GM04503 (cell line): ENCODE measurements at regions not wholly inside any gene's neighbourhood (a gene's known extent, or its start where the extent isn't known, plus 50 kb on each side); places are given as distances from the start of the nearest gene placed in this dataset.
"Not testable (repeated sequence)": the region's sequence is repeated elsewhere in the genome, so short reads cannot be mapped to it uniquely, and the experiment has no call there.

Experiments used
- DNase-seq: peaks from one replicate; pipeline ENCODE4 v3.0.0-alpha.2; 2012; ENCODE audit warnings: low read depth

DNA sequence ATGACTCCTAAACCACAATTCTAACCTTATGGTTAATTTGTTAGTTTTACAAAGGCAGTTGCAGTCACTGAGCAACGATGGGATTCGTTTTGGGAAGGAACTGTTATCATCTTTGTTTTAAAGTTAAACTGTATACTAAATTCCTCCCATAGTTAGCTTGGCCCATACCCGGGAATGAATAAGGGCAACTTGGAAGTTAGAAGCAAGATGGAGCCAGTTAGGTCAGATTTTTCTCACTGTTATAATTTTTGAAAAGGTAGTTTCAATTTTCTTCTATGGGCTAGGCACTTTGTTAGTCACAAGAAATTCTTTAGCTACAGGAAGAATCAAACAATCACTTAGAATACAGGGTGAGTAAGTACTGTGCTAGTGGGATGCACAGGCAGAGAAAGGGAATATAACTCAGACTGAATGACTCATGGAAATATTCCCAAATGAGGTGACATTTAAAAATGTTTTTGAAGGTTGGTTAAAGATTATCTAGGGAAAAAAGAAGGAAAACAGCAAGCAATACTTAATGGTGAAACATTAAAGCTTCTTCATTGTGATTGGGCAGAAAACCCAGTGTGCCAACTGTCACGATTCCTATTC lies 153.6 kb downstream of the MAGEB17 start:
- no peak for DNase-seq

DNA sequence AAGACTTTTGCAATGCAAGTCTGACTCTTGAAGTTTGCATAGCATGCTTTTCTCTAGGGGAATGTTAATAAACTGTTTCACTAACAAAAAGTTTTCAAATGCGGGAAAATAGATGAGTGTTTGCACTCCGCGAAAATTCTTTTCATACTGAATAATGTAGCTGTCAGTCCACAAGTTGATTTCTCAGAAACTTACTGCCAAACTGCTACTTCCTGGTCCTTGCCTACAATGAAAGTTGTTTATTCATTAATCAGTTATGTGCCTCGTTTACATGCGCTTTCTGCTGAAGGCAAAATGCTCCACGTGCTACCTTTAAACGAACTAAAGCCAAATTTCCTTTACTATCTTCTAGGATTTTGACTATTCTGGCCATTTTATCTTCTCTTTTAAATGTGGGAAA lies 166.2 kb downstream of the MAGEB17 start:
- no peak for DNase-seq

DNA sequence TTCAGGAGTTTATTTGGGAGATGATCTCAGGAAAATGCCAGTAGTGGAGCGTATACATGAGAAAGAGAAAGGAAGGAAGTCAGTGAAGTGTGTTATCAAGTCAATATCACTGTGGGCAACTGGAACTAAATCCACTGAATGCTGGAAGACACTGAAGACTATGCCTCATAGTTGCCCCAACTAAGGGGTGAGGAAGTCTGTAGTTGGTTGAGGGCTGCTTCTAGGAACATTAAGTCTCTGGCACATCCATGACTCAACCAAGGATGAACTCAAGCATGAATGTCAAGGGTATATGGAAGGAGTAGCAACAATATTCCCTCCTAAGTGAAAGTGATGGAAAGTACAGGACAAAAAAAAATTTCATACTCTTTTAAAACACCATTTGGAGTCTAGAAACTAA lies 167.9 kb downstream of the MAGEB17 start:
- DNase-seq: no peak

DNA sequence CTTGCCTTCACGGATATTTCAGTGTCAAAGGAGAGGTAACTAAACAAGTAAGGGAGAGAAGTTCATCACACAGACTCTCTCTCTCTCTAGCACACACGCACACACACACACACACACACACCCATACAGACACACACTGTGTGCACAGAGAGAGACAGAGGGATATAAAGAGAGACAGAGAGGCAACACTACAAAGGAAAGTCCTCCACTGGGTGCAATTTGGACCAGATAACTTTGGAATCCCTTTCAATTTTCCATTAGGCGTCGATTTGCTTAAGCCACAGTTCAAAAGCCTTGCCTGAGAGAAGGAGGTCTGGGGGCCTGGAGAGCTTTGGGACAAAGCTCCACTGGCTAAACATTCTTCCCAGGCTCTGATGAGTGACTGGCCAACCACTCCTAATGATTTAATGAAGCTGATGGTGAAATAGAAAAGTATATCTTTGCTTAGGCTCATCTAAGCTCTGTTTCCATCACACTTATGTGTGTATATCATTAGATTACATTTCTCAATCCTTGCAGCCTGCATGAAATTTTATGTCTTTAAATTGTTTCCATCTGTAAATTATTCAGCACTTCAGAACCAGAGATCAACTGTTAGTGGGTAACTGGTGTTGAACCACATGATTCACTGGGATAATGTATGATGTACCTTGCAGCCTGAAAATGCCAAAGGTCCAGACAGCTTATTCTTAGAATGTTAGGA lies 180.8 kb downstream of the MAGEB17 start:
- peak; percentile 5 for DNase-seq

DNA sequence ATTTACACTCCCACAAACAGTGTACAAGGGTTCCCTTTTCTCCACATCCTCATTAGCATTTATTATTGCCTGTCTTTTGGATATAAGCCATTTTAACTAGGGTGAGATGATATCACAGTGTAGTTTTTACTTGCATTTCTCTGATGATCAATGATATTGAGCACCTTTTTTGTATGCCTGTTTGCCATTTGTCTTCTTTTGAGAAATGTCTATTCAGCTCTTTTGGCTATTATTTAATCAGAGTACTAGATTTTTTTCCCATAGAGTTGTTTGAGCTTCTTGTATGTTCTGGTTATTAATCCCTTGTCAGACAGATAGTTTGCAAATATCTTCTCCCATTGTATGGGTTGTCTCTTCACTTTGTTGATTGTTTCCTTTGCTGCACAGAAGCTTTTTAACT lies 190.6 kb downstream of the MAGEB17 start:
- no peak for DNase-seq

DNA sequence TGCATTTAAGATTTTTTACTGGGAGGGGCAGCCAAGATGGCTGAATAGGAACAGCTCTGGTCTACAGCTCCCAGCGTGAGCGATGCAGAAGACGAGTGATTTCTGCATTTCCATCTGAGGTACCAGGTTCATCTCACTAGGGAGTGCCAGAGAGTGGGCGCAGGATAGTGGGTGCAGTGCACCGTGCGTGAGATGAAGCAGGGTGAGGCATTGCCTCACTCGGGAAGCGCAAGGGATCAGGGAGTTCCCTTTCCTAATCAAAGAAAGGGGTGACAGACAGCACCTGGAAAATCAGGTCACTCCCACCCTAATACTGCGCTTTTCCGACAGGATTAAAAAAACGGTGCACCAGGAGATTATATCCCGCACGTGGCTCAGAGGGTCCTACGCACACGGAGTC lies 192.8 kb downstream of the MAGEB17 start:
- not testable (repeated sequence) for DNase-seq

DNA sequence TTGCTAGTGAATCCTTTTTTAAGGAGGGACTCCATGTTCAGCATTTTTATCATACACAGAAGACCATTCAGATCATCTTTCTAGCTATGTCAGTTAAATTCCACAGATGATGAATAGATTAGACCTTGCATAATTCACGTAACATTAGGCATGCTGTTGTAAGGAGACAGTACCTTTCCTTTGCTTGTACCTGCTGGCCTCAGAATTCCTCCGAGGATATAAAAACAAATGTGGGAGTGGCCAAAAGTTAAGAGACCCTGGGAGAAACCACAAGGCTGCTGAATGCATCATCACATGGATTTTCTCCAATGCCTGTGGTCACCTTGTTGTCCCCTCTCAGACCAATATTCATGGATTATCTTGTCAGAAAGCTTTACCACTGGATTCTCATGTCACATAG lies 201.4 kb downstream of the MAGEB17 start:
- no peak for DNase-seq

DNA sequence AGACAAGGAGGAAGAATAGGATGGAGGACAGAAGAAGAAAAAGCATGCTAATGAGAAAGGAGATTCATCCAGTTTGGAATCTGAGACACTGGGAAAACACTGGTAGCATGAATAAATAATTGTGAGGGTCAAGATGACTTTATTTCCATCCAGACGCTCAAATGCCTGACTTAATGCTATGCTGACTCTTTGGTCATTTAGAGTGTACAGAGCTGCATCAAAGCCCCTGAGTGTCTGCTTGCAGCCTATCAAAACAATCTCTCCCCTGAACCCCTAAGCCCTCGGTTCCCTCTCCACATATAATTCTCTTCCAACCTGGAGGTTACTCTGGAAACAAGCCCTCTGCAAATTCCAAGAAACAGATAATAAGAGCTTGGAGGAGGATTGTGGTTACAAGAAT lies 208.8 kb downstream of the MAGEB17 start:
- no peak for DNase-seq

DNA sequence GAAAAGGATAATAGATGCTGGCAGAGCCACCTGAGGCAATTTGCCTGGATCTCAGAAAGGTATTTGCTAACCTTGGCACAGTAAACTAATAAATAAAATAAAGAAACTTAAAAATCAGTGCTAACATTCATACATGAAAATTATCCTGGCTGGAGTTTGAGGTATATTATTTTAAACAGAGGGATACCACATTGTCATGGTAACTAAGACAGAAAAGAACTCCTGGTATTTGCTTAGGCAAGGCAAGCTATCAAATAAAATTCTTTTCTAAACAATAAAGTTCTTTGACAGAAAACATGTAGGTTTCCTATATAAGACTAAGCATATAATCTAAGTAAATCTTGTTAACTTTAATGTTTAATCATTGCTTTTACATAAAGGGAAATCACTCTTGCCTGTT lies 218.8 kb downstream of the MAGEB17 start:
- DNase-seq: peak; percentile 9

DNA sequence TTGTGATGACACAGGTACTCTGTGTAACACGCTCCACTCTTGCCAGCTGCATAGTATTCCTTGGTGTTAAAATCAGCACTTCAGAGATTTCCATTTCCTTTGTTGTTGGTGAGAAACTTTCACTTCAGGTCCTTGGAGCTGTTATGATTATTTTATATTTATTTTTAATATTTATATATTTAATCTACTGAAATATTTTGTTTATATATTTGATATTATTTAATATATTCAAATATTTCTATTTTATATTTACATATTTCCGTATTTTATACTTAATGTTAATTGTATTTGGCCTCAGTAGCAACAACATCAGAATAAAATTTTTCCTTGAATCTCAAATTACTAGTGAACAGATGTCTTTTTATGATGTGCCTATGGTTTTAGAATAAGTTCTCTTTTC lies 225.3 kb downstream of the MAGEB17 start:
- DNase-seq: no peak

DNA sequence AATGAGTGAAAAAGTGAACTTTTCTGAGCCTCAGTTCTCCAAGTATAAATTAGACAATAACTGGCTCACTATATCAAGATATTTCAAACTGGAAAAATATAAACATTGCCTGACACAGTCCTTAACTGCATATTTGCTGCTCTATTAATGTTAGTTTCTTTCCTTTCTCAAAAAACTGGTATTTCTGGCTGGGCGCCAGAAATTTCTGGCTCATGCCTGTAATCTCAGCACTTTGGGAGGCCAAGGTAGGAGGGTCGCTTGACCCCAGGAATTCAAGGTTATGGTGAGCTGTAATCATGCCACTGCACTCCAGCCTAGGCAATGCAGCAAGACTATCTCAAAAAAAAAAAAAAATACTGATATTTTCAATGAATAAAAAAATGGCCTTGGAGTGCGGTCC lies 227.0 kb downstream of the MAGEB17 start:
- no peak for DNase-seq

DNA sequence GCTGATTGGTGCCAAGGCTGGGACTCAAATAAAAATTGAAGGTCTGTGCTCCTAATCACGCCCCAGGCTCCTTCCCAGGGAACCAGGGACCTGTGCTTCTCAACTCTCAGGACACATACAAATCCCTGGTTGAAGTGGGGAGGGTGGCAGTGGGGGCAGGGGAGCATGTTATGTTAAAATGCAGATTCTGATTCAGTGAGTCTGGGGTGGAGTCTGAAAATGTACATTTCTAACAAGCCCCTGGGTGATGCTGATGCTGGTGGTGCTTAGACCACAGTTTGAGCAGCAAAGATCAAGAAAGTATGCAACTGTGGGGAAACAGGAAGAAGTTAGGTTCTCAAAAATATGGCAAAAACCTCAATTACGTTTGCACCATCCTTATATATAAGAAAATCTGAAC lies 236.5 kb downstream of the MAGEB17 start:
- no peak for DNase-seq

DNA sequence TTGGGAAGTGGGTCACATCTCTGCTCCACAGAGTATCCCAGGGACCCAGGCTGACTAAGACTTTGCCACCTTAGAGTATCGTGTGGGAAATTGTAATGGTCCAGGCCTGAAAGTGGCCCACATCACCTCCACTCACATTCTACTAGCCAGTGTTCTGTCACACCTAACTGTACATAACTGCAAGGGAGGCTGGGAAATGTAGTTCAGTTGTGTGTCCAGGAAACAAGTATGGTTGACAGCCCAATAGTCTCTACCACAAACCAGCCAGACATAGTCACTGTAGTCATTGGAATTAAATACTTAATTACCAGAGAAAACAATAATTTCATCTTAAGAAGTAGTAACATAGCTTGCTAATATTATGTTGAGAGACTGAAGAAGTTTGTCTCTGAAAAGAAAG lies 233.4 kb upstream of the S100G start:
- DNase-seq: no peak

DNA sequence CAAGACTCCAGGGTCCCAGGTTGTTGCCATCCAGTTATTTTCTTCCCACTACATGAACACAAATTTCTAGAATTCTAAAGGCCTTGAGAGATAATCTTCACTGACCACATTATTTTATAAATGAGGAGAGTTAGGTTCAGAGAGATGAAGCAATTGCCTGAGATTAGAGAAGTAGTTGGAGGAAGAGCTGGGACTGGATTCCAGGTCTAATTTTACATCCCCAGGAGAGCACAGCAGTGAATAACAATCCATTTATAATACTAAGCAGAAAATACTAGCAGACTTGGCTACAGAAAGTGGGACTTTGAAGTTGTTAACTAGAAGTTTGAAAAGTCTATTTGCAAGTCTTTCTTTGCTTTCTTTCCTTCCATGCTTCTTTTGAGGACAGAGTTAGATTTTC lies 231.3 kb upstream of the S100G start:
- DNase-seq: no peak

DNA sequence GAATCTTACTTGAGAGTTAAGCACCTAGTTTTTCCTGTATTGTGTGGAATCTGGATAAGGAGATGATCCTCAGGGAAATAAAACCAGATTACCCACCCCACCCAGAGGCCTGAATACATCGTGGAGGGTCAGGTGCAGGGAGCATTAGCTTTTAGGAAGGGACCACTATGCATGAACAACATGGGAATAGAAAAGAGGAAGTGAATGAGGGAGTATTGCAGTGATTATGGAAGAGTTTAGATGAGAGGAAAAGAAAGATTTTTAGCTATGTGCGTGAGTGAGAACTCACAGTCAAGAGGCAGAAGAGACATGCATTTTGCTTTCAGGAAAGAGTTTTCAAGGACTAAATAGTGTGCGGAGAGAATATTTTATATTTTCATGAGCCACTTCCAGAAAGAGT lies 222.3 kb upstream of the S100G start:
- no peak for DNase-seq

DNA sequence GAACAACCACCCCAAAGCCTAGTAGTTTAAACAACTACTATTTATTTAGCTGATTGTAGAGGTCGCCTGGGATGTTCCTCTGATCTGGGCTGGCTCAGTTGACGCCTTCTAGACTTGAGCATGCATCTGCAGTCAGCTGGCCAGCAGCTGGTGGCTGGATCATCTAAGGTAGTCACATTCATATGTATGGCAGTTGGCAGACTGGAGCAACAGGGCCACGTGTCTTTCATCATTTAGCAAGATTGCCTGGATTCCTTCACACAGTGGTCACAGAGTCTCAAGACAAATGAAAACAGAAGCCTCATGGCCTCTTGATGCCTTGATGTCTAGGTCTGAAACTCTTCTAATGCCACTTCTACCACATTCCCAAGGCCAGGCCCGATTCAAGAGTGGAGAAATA lies 220.6 kb upstream of the S100G start:
- peak; percentile 37 for DNase-seq

DNA sequence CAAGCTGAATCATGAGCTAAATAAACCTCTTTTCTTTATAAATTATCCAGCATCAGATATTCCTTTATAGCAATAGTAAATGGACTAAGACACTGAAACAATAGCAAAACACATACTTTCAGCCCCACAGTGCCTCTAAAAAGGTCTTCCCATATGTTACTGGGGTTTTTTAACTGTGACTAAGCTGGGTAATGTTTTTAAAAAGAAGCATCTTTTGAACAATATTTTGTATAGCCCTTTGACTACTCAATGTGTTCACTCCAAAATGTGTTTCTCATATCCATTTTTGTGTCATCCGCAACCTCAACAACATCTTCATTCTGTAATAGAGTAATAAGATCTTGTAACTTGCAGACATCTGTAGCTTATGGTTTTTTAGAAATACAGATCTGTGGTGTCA lies 218.7 kb upstream of the S100G start:
- no peak for DNase-seq

DNA sequence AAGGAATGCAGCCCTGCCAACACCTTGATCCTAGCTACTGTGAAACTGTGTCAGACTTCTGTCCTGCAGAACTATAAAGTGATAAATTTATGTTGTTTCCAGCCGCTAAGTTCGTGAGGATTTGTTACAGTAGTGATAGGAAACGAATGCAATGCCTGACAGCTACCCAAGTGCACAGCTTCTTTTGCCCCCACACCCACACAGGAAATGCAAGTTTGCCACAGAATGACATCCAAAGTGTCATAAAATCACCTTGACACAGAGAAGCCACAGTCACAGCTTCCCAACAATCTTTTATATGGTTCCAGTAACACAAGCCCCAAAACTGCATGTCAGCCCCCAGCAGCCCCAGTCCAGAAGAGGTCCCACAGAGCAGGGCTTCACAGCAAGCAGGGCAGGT lies 216.9 kb upstream of the S100G start:
- no peak for DNase-seq

DNA sequence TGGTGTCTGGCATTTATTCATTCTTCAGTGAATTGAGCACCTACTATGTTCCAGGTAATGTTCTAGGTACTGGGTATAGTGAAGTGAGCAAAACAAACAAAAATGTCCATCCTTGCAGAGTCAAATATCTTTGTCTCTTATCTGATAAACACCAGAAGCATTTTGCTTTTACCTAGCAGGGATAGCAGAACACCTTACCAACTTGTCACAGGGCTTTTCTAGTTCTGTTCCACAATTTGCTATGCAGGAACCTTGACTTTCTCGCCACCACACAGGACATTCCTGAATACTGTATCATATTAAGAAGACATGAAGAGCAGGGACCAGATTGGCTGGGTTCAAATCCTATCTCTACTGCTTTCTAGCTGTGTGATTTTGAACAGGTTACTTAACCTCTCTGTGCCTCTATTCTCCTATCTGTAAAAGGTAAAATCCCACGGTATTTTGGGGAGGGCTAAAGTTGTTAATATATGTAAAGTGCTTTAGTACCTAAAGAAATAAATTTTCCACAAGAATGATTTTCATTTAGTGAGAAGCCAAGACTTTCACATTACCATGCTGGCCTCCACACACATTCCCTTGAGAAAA lies 214.5 kb upstream of the S100G start:
- no peak for DNase-seq

DNA sequence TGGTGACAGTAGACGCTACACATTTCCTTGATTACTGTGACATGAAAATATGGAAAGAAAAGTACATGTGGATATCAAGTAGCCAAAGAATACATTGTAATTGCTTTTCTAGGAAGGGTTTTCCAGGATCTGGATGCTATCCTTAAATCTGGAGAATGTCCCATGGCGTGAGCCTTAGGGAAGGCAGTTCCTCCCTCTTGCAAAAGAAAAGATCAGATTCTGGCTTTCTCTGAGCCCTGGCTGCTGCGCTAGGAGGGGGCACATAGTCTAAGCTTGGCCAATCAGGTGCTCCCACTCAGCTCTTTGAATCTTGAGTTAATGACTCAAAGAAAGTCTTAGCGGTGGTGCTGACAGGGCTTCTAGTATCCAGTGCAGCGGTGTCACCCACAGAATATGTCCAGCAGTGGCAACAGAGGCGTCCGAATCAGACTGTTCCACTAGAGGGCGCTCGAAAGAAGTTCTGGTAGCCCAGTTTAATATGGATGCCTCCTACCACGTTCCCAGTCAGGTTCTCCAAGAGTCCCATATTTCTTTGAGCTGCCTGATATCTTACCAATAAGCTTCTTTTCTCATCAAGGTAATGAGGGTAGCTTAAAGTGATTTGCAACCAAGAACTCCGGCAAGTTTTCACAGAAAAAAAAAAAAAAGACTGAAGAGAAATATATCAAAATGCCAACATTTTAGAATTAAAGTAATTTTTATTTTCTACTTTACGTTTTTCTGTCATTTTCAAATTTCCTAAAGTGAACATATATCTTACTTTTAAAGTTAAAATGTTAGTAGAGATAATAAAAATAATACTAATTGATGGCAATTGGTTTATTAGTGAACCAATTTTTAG lies 213.4 kb upstream of the S100G start:
- no peak for DNase-seq

DNA sequence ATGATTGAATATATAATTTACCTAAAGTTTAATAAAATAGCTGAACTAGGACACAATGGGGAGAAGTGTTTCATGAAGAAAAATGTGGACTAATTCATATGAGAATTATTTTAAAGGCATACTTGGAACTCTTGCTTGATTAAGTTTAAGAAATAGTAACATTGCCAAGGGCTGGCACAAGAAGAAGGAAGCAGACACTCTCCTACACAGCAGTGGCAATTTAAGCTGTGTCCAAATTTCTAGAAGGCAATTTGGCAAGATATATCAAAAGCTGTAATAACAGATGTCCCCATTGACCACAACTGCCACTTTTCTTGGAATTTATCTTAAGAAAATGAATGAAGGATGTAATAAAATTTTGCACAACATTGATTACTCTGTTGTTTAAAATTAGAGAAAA lies 209.5 kb upstream of the S100G start:
- no peak for DNase-seq

DNA sequence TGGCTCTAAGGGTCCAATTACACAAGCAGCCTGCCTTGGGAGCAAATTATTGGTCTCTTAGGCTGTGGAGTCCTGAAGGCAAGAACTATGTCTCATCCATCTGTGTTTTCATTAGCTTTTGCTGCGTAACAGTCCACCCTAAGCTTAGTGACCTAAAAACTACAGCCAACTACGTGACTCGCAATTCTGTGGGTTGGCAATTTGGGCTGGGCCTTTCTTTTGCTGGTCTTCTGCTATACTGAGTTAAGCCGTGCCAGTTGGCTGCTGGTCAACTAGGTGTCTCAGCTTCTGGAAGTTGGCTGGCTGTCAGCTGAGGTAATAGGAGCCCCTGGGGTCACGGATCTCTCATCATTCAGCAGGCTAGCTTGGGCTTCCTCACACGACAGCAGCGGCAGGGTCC lies 205.6 kb upstream of the S100G start:
- no peak for DNase-seq

DNA sequence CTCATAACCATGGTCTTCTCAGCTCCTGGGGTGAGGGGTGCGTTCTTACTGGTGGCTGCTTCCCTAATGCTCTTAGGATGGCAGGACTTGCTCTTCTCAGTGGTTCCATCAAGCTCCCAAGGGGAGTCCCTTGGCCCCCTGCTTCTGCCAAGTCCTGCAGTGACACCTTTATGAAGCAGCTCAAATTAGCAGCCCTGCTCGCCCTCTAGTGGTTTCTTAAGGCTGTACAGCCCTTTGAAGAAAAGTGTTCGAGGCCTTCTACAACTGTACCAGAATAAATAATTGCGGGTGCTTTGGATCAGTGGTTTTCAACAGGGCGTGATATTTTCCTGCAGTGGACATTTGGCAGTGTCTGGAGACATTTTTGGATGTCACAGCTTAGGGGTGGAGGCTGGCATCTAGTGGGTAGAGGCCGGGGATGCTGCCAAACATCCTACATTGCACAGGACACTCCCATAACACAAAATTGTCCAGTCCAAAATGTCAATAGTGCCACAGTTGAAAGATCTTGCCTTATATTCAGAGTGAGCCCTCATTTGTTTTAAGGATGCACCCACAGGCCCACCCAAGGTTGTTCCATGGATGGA lies 204.7 kb upstream of the S100G start:
- DNase-seq: no peak
